Gastroesophageal sphincter (tissue), 4 donors: ENCODE measurements at regions not wholly inside any gene's neighbourhood (a gene's known extent, or its start where the extent isn't known, plus 50 kb on each side); places are given as distances from the start of the nearest gene placed in this dataset.

Source experiments
- ATAC-seq: fragments of 150-250 bp; one replicate; pipeline ENCODE4 v1.9.1; 2016; ENCODE audit warnings: mild to moderate bottlenecking, moderate library complexity
- H3K27ac ChIP-seq, 4 donors: fragments of 200-600 bp; sonication (generic) in 3 of 4; 1 replicate in 3 of 4; 2 replicates in 1 of 4; pipeline ENCODE4 v1.5.1; 2016 to 2019
- H3K27me3 ChIP-seq: fragments of 200-600 bp; sonication (generic); one replicate; pipeline ENCODE4 v1.5.1; 2019
- H3K36me3 ChIP-seq, 2 donors: fragments of 200-600 bp; sonication (generic); one replicate each; pipeline ENCODE4 v1.5.1; 2019; ENCODE audit warnings: control low read depth in 1 of 2
- H3K4me1 ChIP-seq, 3 donors: fragments of 200-600 bp; sonication (generic); 1 replicate in 2 of 3; 2 replicates in 1 of 3; pipeline ENCODE4 v1.5.1; 2016 to 2019; ENCODE audit warnings: control low read depth in 2 of 3
- H3K4me3 ChIP-seq, 2 donors: fragments of 200-600 bp; sonication (generic); one replicate each; pipeline ENCODE4 v1.5.1; 2019; ENCODE audit warnings: mild to moderate bottlenecking in 1 of 2, moderate library complexity in 1 of 2
- H3K9me3 ChIP-seq, 3 donors: fragments of 200-600 bp; sonication (generic); one replicate each; pipeline ENCODE4 v1.5.1; 2017 to 2019; ENCODE audit warnings: control low read depth in 2 of 3
- EP300 ChIP-seq: sonication (generic); formaldehyde crosslinking; IDR thresholded peaks from one replicate; pipeline ENCODE4 v1.6.1; 2017; ENCODE audit warnings: antibody characterized with exemption, mild to moderate bottlenecking
- POLR2A ChIP-seq, 2 donors: fragments of 450-650 bp; IDR thresholded peaks; one replicate each; pipeline ENCODE4 v1.6.1; 2017; ENCODE audit warnings: antibody characterized with exemption in 2 of 2, mild to moderate bottlenecking in 2 of 2, moderate library complexity in 1 of 2
- POLR2AphosphoS5 ChIP-seq: sonication (generic); formaldehyde crosslinking; IDR thresholded peaks from one replicate; pipeline ENCODE4 v1.6.1; 2017; ENCODE audit warnings: antibody characterized with exemption
- WGBS, 2 donors: methylation state at CpG; one replicate each; pipeline ENCODE4 v1.1.5; 2018; ENCODE audit warnings: low coverage in 1 of 2; 5-methylcytosine and 5-hydroxymethylcytosine counted together
- TF ChIP-seq, protein P1 (sequence below), 4 experiments: fragments of 200-600 bp in 2 of 4; fragments of 450-650 bp in 2 of 4; sonication (generic) in 1 of 4; IDR thresholded peaks; one replicate each; pipeline ENCODE4 v1.5.1; 2017 to 2019; ENCODE audit warnings: antibody characterized with exemption in 4 of 4, mild to moderate bottlenecking in 2 of 4, moderate library complexity in 2 of 4

DNA sequence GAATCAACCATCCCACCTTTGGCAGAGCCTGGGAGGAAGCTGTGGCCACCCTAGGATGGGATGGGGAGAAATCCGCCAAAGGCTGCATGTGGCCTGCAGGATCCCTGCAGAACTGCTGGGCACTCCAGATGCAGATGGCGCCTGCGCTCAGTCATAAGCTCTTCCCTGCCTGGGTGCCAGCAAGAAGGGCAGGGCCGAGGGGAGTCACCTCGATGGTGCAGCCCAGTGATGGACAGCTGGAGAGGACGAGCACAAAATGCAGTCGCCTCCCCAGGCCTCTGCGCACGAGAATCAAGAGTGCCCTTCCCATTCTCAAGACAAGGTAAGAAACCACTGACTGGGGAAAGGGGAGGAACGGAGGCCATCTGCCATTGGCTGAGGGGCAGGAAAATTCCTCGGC is 693.6 kb downstream of the TBC1D22A start:
- 90 to 97% methylated on average over 3 to 5 of the region's 11 CpGs for WGBS, 2 donors
- Histone ChIP-seq H3K27ac (no peak overlapping the region), H3K4me1 (no peaks in the 10 kb centered on the region), H3K36me3 (no peaks in the 10 kb centered on the region), H3K4me3 (no peak overlapping the region), H3K27me3 (peaks cover 8% of the 10 kb centered on the region), H3K9me3 (peaks cover 0 to 38% (median 0%) of the 10 kb centered on the region in 3 donors)
- ATAC-seq = no peak
- TF ChIP-seq, protein P1, sequence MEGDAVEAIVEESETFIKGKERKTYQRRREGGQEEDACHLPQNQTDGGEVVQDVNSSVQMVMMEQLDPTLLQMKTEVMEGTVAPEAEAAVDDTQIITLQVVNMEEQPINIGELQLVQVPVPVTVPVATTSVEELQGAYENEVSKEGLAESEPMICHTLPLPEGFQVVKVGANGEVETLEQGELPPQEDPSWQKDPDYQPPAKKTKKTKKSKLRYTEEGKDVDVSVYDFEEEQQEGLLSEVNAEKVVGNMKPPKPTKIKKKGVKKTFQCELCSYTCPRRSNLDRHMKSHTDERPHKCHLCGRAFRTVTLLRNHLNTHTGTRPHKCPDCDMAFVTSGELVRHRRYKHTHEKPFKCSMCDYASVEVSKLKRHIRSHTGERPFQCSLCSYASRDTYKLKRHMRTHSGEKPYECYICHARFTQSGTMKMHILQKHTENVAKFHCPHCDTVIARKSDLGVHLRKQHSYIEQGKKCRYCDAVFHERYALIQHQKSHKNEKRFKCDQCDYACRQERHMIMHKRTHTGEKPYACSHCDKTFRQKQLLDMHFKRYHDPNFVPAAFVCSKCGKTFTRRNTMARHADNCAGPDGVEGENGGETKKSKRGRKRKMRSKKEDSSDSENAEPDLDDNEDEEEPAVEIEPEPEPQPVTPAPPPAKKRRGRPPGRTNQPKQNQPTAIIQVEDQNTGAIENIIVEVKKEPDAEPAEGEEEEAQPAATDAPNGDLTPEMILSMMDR (IDR thresholded peaks at IDR 0.05) = no peak
- TF ChIP-seq EP300 (no peak), POLR2A (IDR thresholded peaks at IDR 0.05) (no peak), POLR2AphosphoS5 (no peak)

DNA sequence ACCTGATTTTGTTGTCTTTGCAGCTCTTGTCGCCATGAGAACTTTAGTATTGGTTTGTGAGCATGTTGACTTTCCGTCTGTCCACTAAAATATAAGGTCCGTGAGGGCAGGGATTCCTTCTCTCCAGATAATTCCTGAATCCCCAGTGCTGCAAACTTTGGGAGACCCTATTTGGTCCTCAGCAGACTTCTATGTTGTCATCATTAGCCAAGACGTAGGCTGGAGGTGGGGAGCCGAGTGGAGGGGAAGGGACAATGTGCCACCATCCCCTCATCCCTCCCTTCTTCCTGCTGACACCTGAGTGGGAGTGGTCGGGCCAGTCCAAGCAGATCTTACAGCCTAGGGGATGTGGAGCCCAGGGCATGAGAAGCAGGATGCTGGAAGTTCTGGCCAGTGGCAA is 690.6 kb downstream of the TBC1D22A start:
- no peak for ATAC-seq
- 85 to 100% methylated on average over 1 to 4 of the region's 6 CpGs for WGBS, 2 donors
- Histone ChIP-seq H3K4me3 (no peak overlapping the region), H3K9me3 (peaks cover 0 to 38% (median 0%) of the 10 kb centered on the region in 3 donors), H3K4me1 (no peaks in the 10 kb centered on the region), H3K27ac (no peak overlapping the region), H3K27me3 (peaks cover 21% of the 10 kb centered on the region), H3K36me3 (no peaks in the 10 kb centered on the region)
- TF ChIP-seq POLR2A (IDR thresholded peaks at IDR 0.05) (no peak), POLR2AphosphoS5 (no peak), EP300 (no peak)
- TF ChIP-seq, protein P1 (IDR thresholded peaks at IDR 0.05) = no peak

DNA sequence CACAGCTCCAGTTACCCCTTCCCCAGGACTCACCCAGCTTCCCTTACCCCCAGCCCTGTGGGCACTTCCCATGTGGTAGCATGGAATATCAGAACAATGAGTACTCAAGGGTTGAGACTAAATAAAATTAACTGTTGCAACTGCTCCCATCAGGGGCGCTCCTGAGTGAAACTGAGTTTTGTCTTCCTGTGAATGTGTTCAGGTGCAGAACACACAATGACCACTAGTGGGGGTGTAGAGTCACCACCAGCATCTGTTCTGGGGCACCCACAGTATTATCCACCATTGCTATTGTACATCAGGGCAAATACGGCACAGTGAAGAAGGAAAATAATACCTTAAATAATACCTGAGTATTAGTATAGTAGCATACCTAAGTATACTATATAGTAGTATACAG is 689.7 kb downstream of the TBC1D22A start:
- H3K9me3 ChIP-seq = peaks cover 0 to 38% (median 0%) of the 10 kb centered on the region in 3 donors
- H3K27me3 ChIP-seq = peaks cover 25% of the 10 kb centered on the region
- H3K27ac ChIP-seq = no peak overlapping the region
- H3K4me1 ChIP-seq = no peaks in the 10 kb centered on the region
- H3K36me3 ChIP-seq = no peaks in the 10 kb centered on the region
- TF ChIP-seq POLR2A (IDR thresholded peaks at IDR 0.05) (no peak), POLR2AphosphoS5 (no peak), EP300 (no peak)
- TF ChIP-seq, protein P1 (IDR thresholded peaks at IDR 0.05) = peak in 1 of 4 experiments; percentile 11
- H3K4me3 ChIP-seq = no peak overlapping the region
- WGBS, 2 donors = 100% methylated on average over 1 of the region's 2 CpGs; no CpG with 5 or more reads in 1 of the 2 donors
- no peak for ATAC-seq

DNA sequence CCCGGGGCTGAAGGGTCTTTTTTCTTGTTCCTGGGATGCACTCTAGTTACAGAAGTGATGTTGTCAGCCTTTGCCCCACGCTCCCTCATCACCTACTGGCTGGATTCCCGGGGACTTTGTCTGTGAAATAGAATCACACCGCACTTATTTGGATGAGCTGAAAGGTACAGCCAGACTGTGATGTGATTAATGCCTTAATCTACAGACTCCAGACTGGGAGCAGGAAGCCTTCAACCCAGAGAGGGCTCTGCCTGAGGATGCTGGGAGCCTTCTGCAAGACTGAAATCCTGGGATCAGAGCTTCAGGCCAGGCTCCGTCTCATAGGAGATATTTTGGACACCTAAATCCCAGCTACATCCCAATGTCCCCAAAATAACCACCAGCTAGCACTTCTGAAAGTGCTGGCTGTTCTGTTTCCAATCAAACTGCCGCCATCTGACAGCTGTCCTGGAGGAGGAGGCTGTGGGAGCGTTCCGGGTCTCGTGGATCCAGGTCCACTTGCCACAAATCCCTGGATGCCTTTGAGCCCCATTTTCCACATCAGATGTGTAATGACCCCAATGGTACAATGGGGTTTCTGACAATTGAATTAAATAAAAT is 688.5 kb downstream of the TBC1D22A start:
- ATAC-seq = no peak
- peaks cover 25% of the 10 kb centered on the region for H3K27me3 ChIP-seq
- WGBS, 2 donors = 87 to 91% methylated on average over 3 to 6 of the region's 9 CpGs
- H3K4me3 ChIP-seq = no peak overlapping the region
- H3K27ac ChIP-seq = no peak overlapping the region
- H3K4me1 ChIP-seq = no peaks in the 10 kb centered on the region
- H3K9me3 ChIP-seq = peaks cover 0 to 33% (median 0%) of the 10 kb centered on the region in 3 donors
- no peaks in the 10 kb centered on the region for H3K36me3 ChIP-seq
- TF ChIP-seq POLR2AphosphoS5 (no peak), EP300 (no peak)

DNA sequence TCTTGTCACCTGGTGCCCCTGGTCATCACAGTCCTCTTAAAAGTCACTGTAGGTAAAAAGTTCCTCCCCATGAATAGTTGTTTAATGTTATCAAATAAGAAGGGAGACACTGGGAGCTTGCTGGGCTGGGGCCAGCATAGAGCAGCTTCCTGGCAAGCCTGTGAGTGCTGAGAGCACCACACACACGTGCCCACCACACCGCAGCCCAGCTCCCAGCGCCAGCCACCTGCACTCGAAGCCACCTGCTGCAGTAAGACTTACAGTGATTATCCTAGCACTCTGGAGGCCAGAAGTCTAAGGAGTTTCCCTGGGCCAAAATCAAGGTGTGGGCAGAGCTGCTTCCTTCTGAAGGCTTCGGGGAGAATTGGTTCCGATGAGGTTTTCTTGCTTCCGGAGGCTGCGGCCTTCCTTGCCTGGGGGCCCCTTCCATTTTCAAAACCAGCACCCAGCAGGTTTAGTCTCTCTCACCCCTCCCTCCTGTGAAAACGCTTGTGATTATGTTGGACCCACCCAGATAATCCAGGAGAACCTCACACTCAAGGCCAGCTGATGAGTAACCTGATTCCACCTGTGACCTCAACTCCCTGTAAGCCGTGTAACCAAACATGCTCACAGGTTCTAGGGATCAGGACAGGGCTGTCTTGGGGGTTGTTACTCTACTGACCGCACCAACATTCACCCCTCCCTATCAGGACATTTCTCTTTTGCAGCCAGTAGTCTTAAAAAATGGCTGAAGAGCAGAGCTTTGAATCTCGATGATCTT is 687.2 kb downstream of the TBC1D22A start:
- 61 to 88% methylated on average over 2 to 3 of the region's 12 CpGs for WGBS, 2 donors
- Histone ChIP-seq H3K4me3 (no peak overlapping the region), H3K9me3 (peaks cover 0 to 21% (median 0%) of the 10 kb centered on the region in 3 donors), H3K36me3 (no peaks in the 10 kb centered on the region), H3K4me1 (no peaks in the 10 kb centered on the region), H3K27ac (no peak overlapping the region), H3K27me3 (peaks cover 25% of the 10 kb centered on the region)
- no peak for TF ChIP-seq POLR2AphosphoS5
- no peak for TF ChIP-seq EP300
- TF ChIP-seq, protein P1 (IDR thresholded peaks at IDR 0.05) = no peak
- no peak for TF ChIP-seq POLR2A (IDR thresholded peaks at IDR 0.05)
- ATAC-seq = no peak
